OCI-LY7 (cell line): ENCODE measurements at regions not wholly inside any gene's neighbourhood (a gene's known extent, or its start where the extent isn't known, plus 50 kb on each side); places are given as distances from the start of the nearest gene placed in this dataset.

Experiments used
- BruUV-seq: library from RNA; stranded (reverse); fragments of 400-500 nt; replicated peaks from 2 replicates; lab custom pipeline; 2021; lab: Mats Ljungman, UMichigan
- CTCF ChIA-PET: fragments of 300-600 bp; sonication (Branson Sonifier 250); formaldehyde crosslinking; loops from one replicate; lab custom pipeline; 2022; ENCODE audit warnings: antibody characterized with exemption; ENCODE audit not compliant: unreplicated experiment; lab: Charles Lee
- POLR2A ChIA-PET: fragments of 300-600 bp; sonication (Branson Sonifier 250); formaldehyde crosslinking; loops from one replicate; lab custom pipeline; 2022; ENCODE audit warnings: antibody characterized with exemption; lab: Charles Lee
- DNase-seq: peaks from one replicate; pipeline ENCODE4 v3.0.0-alpha.2; 2015; ENCODE audit warnings: low spot score
- H2AFZ ChIP-seq: fragments of 200-600 bp; sonication (generic), shearing (Covaris generic); 2 replicates; pipeline ENCODE4 v1.6.1; 2014; ENCODE audit warnings: mild to moderate bottlenecking, antibody characterized with exemption, low read length, moderate library complexity
- H3K27ac ChIP-seq: fragments of 200-600 bp; sonication (generic); 2 replicates; pipeline ENCODE4 v1.5.1; 2014; ENCODE audit warnings: mixed run types, low read depth, mild to moderate bottlenecking, moderate library complexity, low read length, inconsistent platforms; ENCODE audit not compliant: poor library complexity, severe bottlenecking
- H3K36me3 ChIP-seq: fragments of 200-600 bp; sonication (generic); 2 replicates; pipeline ENCODE4 v1.6.1; 2014; ENCODE audit warnings: mild to moderate bottlenecking, antibody characterized with exemption, low read length, moderate library complexity, mixed read lengths; ENCODE audit not compliant: insufficient read depth
- H3K4me1 ChIP-seq: fragments of 200-600 bp; sonication (generic); 2 replicates; pipeline ENCODE4 v1.5.1; 2014; ENCODE audit warnings: mild to moderate bottlenecking, low read length; ENCODE audit not compliant: insufficient read depth, poor library complexity, severe bottlenecking
- H3K4me2 ChIP-seq: fragments of 200-600 bp; sonication (generic); 2 replicates; pipeline ENCODE4 v1.6.1; 2014; ENCODE audit warnings: mild to moderate bottlenecking, low read length
- H3K4me3 ChIP-seq: fragments of 200-600 bp; sonication (generic); 2 replicates; pipeline ENCODE4 v1.5.1; 2014; ENCODE audit warnings: mild to moderate bottlenecking, low read depth, low read length; ENCODE audit not compliant: poor library complexity, severe bottlenecking
- H3K79me2 ChIP-seq: fragments of 200-600 bp; sonication (generic); 2 replicates; pipeline ENCODE4 v1.6.1; 2016; ENCODE audit warnings: low read depth, mild to moderate bottlenecking, low read length, moderate library complexity, mixed read lengths; ENCODE audit not compliant: insufficient read depth
- H3K9me2 ChIP-seq: fragments of 200-600 bp; sonication (generic); 2 replicates; pipeline ENCODE4 v1.6.1; 2016; ENCODE audit warnings: mild to moderate bottlenecking, low read length, mixed read lengths; ENCODE audit not compliant: insufficient read depth
- H3K9me3 ChIP-seq: fragments of 200-600 bp; sonication (generic); 2 replicates; pipeline ENCODE4 v1.6.1; 2014; ENCODE audit warnings: mild to moderate bottlenecking, mixed run types, low read length, mixed read lengths
- H4K20me1 ChIP-seq: fragments of 200-600 bp; sonication (generic); 2 replicates; pipeline ENCODE4 v1.6.1; 2014; ENCODE audit warnings: mild to moderate bottlenecking, antibody characterized with exemption, low read length, moderate library complexity, mixed read lengths; ENCODE audit not compliant: insufficient read depth
- EZH2phosphoT487 ChIP-seq: fragments of 200-600 bp; sonication (generic); IDR thresholded peaks from 2 replicates; pipeline ENCODE4 v1.6.1; 2018; ENCODE audit warnings: low read depth, borderline replicate concordance, mild to moderate bottlenecking, mixed run types, antibody characterized with exemption, low read length, moderate library complexity, mixed read lengths
- intact Hi-C: fragments of 100-400 bp; cut with micrococcal nuclease; formaldehyde crosslinking; loops from one replicate; pipeline ENCODE4 v1.10.0; 2022; ENCODE audit not compliant: unreplicated experiment
- TF ChIP-seq, protein P1 (sequence below): fragments of 200-600 bp; sonication (generic); conservative IDR thresholded peaks from 2 replicates; pipeline ENCODE4 v1.5.1; 2014; ENCODE audit warnings: mild to moderate bottlenecking, antibody characterized with exemption, low read length, moderate library complexity, mixed read lengths

- POLR2A ChIA-PET = no interaction called here
- BruUV-seq = no TSS peak
- H3K9me3 ChIP-seq = no peaks in the 10 kb centered on the region
- intact Hi-C loops = no loop called here
- H3K27ac ChIP-seq = no peak overlapping the region
- CTCF ChIA-PET = interaction anchor here (0.5 kb wide), 1 partner anchor 14 kb away, joined by 3 read pairs; no protein-coding TSS in a partner anchor
- H3K4me2 ChIP-seq = no peak overlapping the region
- H3K4me1 ChIP-seq = no peaks in the 10 kb centered on the region
- H3K36me3 ChIP-seq = no peaks in the 10 kb centered on the region
- no peak for DNase-seq
- TF ChIP-seq, protein P1, sequence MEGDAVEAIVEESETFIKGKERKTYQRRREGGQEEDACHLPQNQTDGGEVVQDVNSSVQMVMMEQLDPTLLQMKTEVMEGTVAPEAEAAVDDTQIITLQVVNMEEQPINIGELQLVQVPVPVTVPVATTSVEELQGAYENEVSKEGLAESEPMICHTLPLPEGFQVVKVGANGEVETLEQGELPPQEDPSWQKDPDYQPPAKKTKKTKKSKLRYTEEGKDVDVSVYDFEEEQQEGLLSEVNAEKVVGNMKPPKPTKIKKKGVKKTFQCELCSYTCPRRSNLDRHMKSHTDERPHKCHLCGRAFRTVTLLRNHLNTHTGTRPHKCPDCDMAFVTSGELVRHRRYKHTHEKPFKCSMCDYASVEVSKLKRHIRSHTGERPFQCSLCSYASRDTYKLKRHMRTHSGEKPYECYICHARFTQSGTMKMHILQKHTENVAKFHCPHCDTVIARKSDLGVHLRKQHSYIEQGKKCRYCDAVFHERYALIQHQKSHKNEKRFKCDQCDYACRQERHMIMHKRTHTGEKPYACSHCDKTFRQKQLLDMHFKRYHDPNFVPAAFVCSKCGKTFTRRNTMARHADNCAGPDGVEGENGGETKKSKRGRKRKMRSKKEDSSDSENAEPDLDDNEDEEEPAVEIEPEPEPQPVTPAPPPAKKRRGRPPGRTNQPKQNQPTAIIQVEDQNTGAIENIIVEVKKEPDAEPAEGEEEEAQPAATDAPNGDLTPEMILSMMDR = no peak
- TF ChIP-seq EZH2phosphoT487 = no peak
- H3K9me2 ChIP-seq = no peaks in the 10 kb centered on the region
- no peak overlapping the region for H2AFZ ChIP-seq
- H3K4me3 ChIP-seq = no peak overlapping the region
- no peaks in the 10 kb centered on the region for H4K20me1 ChIP-seq
- H3K79me2 ChIP-seq = no peaks in the 10 kb centered on the region
Measured at GRCh38 chr16:85512808-85513115, 100.4 kb upstream of the GSE1 start.

DNA sequence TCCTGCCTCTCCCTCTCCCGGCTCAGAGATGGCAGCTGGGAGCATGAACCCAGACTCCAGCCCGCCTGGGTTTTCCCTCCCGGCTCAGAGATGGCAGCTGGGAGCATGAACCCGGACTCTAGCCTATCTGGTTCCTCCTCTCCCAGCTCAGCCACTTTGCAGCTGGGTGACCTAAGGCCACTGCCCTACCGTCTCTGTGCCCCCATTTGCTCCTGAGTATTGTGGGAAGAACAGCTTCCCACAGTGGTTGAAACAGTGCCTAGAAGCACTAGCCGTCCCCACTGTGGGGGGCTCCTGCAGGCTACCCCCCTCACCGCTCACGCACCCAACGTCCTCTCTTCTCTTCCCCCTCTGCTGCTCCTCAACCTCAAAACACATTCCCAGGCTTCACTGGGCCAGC, 99.9 kb upstream of the GSE1 start:
- BruUV-seq = no TSS peak
- ChIA-PET CTCF (no interaction called here), POLR2A (no interaction called here)
- no peak for DNase-seq
- H3K36me3 ChIP-seq = no peaks in the 10 kb centered on the region
- no peaks in the 10 kb centered on the region for H4K20me1 ChIP-seq
- TF ChIP-seq, protein P1 = no peak
- no peak for TF ChIP-seq EZH2phosphoT487
- intact Hi-C loops = no loop called here
- no peak overlapping the region for H3K27ac ChIP-seq
- H3K9me2 ChIP-seq = no peaks in the 10 kb centered on the region
- no peak overlapping the region for H2AFZ ChIP-seq
- no peak overlapping the region for H3K4me3 ChIP-seq
- H3K4me2 ChIP-seq = no peak overlapping the region
- H3K4me1 ChIP-seq = no peaks in the 10 kb centered on the region
- H3K79me2 ChIP-seq = no peaks in the 10 kb centered on the region
- H3K9me3 ChIP-seq = no peaks in the 10 kb centered on the region

- no peak overlapping the region for H2AFZ ChIP-seq
- H3K27ac ChIP-seq = no peak overlapping the region
- DNase-seq = no peak
- H3K9me3 ChIP-seq = no peaks in the 10 kb centered on the region
- no peaks in the 10 kb centered on the region for H3K9me2 ChIP-seq
- H3K79me2 ChIP-seq = no peaks in the 10 kb centered on the region
- BruUV-seq = no TSS peak
- ChIA-PET POLR2A (no interaction called here), CTCF (no interaction called here)
- no peak overlapping the region for H3K4me3 ChIP-seq
- intact Hi-C loops = no loop called here
- no peak overlapping the region for H3K4me2 ChIP-seq
- H3K36me3 ChIP-seq = no peaks in the 10 kb centered on the region
- H4K20me1 ChIP-seq = no peaks in the 10 kb centered on the region
- no peak for TF ChIP-seq EZH2phosphoT487
- TF ChIP-seq, protein P1 = no peak
- H3K4me1 ChIP-seq = no peaks in the 10 kb centered on the region
Measured at GRCh38 chr16:85513649-85514048, 99.5 kb upstream of the GSE1 start.
